Transverse colon (tissue), 4 donors: ENCODE measurements at regions not wholly inside any gene's neighbourhood (a gene's known extent, or its start where the extent isn't known, plus 50 kb on each side); places are given as distances from the start of the nearest gene placed in this dataset.
"Not testable (repeated sequence)": the region's sequence is repeated elsewhere in the genome, so short reads cannot be mapped to it uniquely, and the experiment has no call there.

Experiments used
- DNase-seq: peaks from one replicate; pipeline ENCODE4 v3.0.0-alpha.2; 2019
- H3K27ac ChIP-seq, 4 donors: fragments of 200-600 bp; sonication (generic); 2 replicates each; pipeline ENCODE4 v1.5.1; 2016 to 2018; ENCODE audit warnings: inconsistent platforms in 4 of 4
- H3K27me3 ChIP-seq: fragments of 200-600 bp; sonication (generic); 2 replicates; pipeline ENCODE4 v1.5.1; 2017; ENCODE audit warnings: inconsistent platforms
- H3K36me3 ChIP-seq, 4 donors: fragments of 200-600 bp; sonication (generic); 2 replicates each; pipeline ENCODE4 v1.5.1; 2017 to 2019; ENCODE audit warnings: inconsistent platforms in 4 of 4
- H3K4me1 ChIP-seq, 4 donors: fragments of 200-600 bp; sonication (generic); 2 replicates each; pipeline ENCODE4 v1.5.1; 2017 to 2020; ENCODE audit warnings: inconsistent platforms in 4 of 4
- H3K4me3 ChIP-seq, 4 donors: fragments of 200-600 bp; sonication (generic); 1 replicate in 1 of 4; 2 replicates in 3 of 4; pipeline versions ENCODE4 v1.5.1 to v1.6.1; 2017 to 2019; ENCODE audit warnings: inconsistent platforms in 4 of 4
- H3K9me3 ChIP-seq, 2 donors: fragments of 200-600 bp; sonication (generic); 2 replicates each; pipeline ENCODE4 v1.5.1; 2017 to 2019; ENCODE audit warnings: inconsistent platforms in 2 of 2
- EP300 ChIP-seq: sonication (generic); formaldehyde crosslinking; IDR thresholded peaks from one replicate; pipeline ENCODE4 v1.6.1; 2017; ENCODE audit warnings: antibody characterized with exemption, low read depth
- POLR2A ChIP-seq: fragments of 450-650 bp; IDR thresholded peaks from one replicate; pipeline ENCODE4 v1.6.1; 2016; ENCODE audit warnings: antibody characterized with exemption, mild to moderate bottlenecking, moderate library complexity
- POLR2AphosphoS5 ChIP-seq, 3 donors: sonication (generic); formaldehyde crosslinking; IDR thresholded peaks; one replicate each; pipeline ENCODE4 v1.6.1; 2016; ENCODE audit warnings: antibody characterized with exemption in 3 of 3
- WGBS, 2 donors: methylation state at CpG; one replicate each; pipeline ENCODE4 v1.1.5; 2018; ENCODE audit warnings: low coverage in 1 of 2; 5-methylcytosine and 5-hydroxymethylcytosine counted together
- in situ Hi-C, 4 donors: fragments of 200-750 bp; cut with MboI; loops; one replicate each; pipeline versions ENCODE4 v1.15.0 to v1.15.1; 2017; ENCODE audit warnings: low sequenced_read_pairs in 3 of 4, low pct_ligation_motif_present in 1 of 4, low pct_unique_long_range_greater_than_20kb in 1 of 4
- intact Hi-C: fragments of 100-400 bp; cut with DNase I; formaldehyde crosslinking; loops from one replicate; pipeline ENCODE4 v1.15.1; 2023; ENCODE audit warnings: low total_unique reads
- TF ChIP-seq, protein P1 (sequence below), 5 experiments: fragments of 200-600 bp in 3 of 5; fragments of 450-650 bp in 2 of 5; sonication (generic) in 3 of 5; IDR thresholded peaks; 1 replicate in 2 of 5; 2 replicates in 3 of 5; pipeline ENCODE4 v1.5.1; 2016 to 2017; ENCODE audit warnings: antibody characterized with exemption in 5 of 5, inconsistent platforms in 3 of 5, mild to moderate bottlenecking in 2 of 5, moderate library complexity in 1 of 5

- H3K27ac ChIP-seq = no peak overlapping the region
- DNase-seq = no peak
- in situ Hi-C loops (no loop called here), intact Hi-C loops (no loop called here)
- TF ChIP-seq POLR2A = no peak
- TF ChIP-seq, protein P1, sequence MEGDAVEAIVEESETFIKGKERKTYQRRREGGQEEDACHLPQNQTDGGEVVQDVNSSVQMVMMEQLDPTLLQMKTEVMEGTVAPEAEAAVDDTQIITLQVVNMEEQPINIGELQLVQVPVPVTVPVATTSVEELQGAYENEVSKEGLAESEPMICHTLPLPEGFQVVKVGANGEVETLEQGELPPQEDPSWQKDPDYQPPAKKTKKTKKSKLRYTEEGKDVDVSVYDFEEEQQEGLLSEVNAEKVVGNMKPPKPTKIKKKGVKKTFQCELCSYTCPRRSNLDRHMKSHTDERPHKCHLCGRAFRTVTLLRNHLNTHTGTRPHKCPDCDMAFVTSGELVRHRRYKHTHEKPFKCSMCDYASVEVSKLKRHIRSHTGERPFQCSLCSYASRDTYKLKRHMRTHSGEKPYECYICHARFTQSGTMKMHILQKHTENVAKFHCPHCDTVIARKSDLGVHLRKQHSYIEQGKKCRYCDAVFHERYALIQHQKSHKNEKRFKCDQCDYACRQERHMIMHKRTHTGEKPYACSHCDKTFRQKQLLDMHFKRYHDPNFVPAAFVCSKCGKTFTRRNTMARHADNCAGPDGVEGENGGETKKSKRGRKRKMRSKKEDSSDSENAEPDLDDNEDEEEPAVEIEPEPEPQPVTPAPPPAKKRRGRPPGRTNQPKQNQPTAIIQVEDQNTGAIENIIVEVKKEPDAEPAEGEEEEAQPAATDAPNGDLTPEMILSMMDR (IDR thresholded peaks at IDR 0.05) = no peak
- no peak for TF ChIP-seq POLR2AphosphoS5 (IDR thresholded peaks at IDR 0.05)
- no peak for TF ChIP-seq EP300
- H3K4me1 ChIP-seq = no peaks in the 10 kb centered on the region
- H3K36me3 ChIP-seq = no peaks in the 10 kb centered on the region
- 80 to 83% methylated on average over 8 of the region's 8 CpGs for WGBS, 2 donors
- peaks cover 39% of the 10 kb centered on the region for H3K27me3 ChIP-seq
- H3K4me3 ChIP-seq = no peak overlapping the region
- H3K9me3 ChIP-seq = no peaks in the 10 kb centered on the region
Observed at GRCh38 chr21:36611379-36611778, 87.5 kb upstream of the SIM2 start.

- intact Hi-C loops = no loop called here
- no peaks in the 10 kb centered on the region for H3K9me3 ChIP-seq
- H3K36me3 ChIP-seq = no peaks in the 10 kb centered on the region
- no peak for DNase-seq
- H3K4me1 ChIP-seq = no peaks in the 10 kb centered on the region
- H3K27me3 ChIP-seq = peaks cover 39% of the 10 kb centered on the region
- no peak overlapping the region for H3K4me3 ChIP-seq
- WGBS, 2 donors = 57% methylated on average over 10 of the region's 10 CpGs; no CpG with 5 or more reads in 1 of the 2 donors
- H3K27ac ChIP-seq = no peak overlapping the region
- in situ Hi-C loops = no loop called here
- TF ChIP-seq EP300 (no peak), POLR2AphosphoS5 (IDR thresholded peaks at IDR 0.05) (no peak), POLR2A (no peak)
- TF ChIP-seq, protein P1 (IDR thresholded peaks at IDR 0.05) = no peak
Observed at GRCh38 chr21:36613059-36613458, 85.9 kb upstream of the SIM2 start.

DNA sequence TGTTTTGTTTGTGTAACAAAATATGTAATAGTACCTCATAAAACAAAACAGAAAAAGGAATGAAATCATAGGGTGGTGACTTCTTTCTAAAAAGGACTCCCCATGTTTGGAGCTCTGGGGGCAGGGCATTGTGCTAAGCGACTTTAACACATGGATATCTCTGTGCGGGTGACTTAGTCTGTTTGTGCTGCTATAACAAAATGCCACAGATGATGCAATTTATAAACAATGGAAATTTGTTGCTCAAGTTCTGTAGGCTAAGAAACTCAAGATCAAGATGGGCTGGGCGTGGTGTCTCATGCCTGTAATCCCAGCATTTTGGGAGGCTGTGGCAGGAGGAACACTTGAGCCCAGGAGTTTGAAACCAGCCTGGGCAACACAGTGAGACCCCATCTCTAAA lies 85.4 kb upstream of the SIM2 start:
- Histone ChIP-seq H3K4me1 (no peaks in the 10 kb centered on the region), H3K27me3 (peaks cover 39% of the 10 kb centered on the region), H3K4me3 (no peak overlapping the region), H3K27ac (no peak overlapping the region), H3K9me3 (no peaks in the 10 kb centered on the region), H3K36me3 (no peaks in the 10 kb centered on the region)
- in situ Hi-C loops (no loop called here), intact Hi-C loops (no loop called here)
- TF ChIP-seq EP300 (no peak), POLR2AphosphoS5 (IDR thresholded peaks at IDR 0.05) (no peak), POLR2A (no peak)
- TF ChIP-seq, protein P1 (IDR thresholded peaks at IDR 0.05) = no peak
- no peak for DNase-seq
- WGBS, 2 donors = 80 to 83% methylated on average over 2 to 3 of the region's 3 CpGs

GRCh38 chr21:36615274-36615964 lies 83.5 kb upstream of the SIM2 start:
- in situ Hi-C loops = no loop called here
- TF ChIP-seq, protein P1 (IDR thresholded peaks at IDR 0.05) = no peak
- TF ChIP-seq POLR2A = no peak
- no peak for TF ChIP-seq POLR2AphosphoS5 (IDR thresholded peaks at IDR 0.05)
- no peak for TF ChIP-seq EP300
- no peaks in the 10 kb centered on the region for H3K4me1 ChIP-seq

DNA sequence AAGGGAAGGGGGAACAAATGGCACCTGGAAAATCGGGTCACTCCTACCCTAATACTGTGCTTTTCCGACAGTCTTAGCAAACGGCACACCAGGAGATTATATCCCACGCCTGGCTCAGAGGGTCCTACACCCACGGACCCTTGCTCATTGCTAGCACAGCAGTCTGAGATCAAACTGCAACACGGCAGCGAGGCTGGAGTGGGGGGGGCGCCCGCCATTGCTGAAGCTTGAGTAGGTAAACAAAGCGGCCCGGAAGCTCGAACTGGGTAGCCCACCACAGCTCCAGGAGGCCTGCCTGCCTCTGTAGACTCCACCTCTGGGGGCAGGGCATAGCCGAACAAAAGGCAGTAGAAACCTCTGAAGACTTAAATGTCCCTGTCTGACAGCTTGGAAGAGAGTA lies 82.1 kb upstream of the SIM2 start:
- H3K27ac ChIP-seq, in situ Hi-C loops, H3K4me1 ChIP-seq, H3K4me3 ChIP-seq, H3K36me3 ChIP-seq, DNase-seq, intact Hi-C loops, H3K9me3 ChIP-seq: not testable (repeated sequence)
- peaks cover 39% of the 10 kb centered on the region for H3K27me3 ChIP-seq
- WGBS, 2 donors = 88% methylated on average over 13 of the region's 13 CpGs; no CpG with 5 or more reads in 1 of the 2 donors

More at GRCh38 chr21:36615274-36615964, 83.5 kb upstream of the SIM2 start:
- Histone ChIP-seq H3K27me3 (peaks cover 39% of the 10 kb centered on the region), H3K4me3 (no peak overlapping the region), H3K36me3 (no peaks in the 10 kb centered on the region), H3K9me3 (no peaks in the 10 kb centered on the region), H3K27ac (no peak overlapping the region)
- intact Hi-C loops = no loop called here
- DNase-seq = no peak
- WGBS, 2 donors = 82 to 100% methylated on average over 1 to 2 of the region's 5 CpGs

GRCh38 chr21:36621794-36622193 lies 77.1 kb upstream of the SIM2 start:
- DNase-seq, H3K27ac ChIP-seq, H3K4me1 ChIP-seq, H3K9me3 ChIP-seq, H3K36me3 ChIP-seq, H3K27me3 ChIP-seq, in situ Hi-C loops, H3K4me3 ChIP-seq, intact Hi-C loops: not testable (repeated sequence)
- 60% methylated on average over 1 of the region's 1 CpG; no CpG with 5 or more reads in 1 of the 2 donors for WGBS, 2 donors
